Common myeloid progenitor, CD34-positive (primary cell): ENCODE measurements at regions not wholly inside any gene's neighbourhood (a gene's known extent, or its start where the extent isn't known, plus 50 kb on each side); places are given as distances from the start of the nearest gene placed in this dataset.

Experiments
- CTCF ChIA-PET: fragments of 350-600 bp; sonication (Branson Sonifier 250); formaldehyde crosslinking; loops from one replicate; lab custom pipeline; 2021; ENCODE audit warnings: antibody characterized with exemption; lab: Charles Lee
- POLR2A ChIA-PET: fragments of 350-600 bp; sonication (Branson Sonifier 250); formaldehyde crosslinking; loops from one replicate; lab custom pipeline; 2021; ENCODE audit warnings: antibody characterized with exemption; lab: Charles Lee
- DNase-seq, 3 donors: peaks; one replicate each; pipeline versions ENCODE4 v3.0.0 to v3.0.0-alpha.2; 2013
- H3K27ac ChIP-seq, 2 experiments: 1 replicate in 1 of 2; 2 replicates in 1 of 2; pipeline ENCODE4 v1.7.0; 2013; ENCODE audit warnings: inconsistent platforms in 2 of 2, low read length in 2 of 2, mild to moderate bottlenecking in 2 of 2, low read depth in 1 of 2, moderate library complexity in 1 of 2; ENCODE audit not compliant: severe bottlenecking in 2 of 2, insufficient read depth in 1 of 2, poor library complexity in 1 of 2
- H3K27me3 ChIP-seq, 5 experiments: replicated peaks in 2 of 5; 1 replicate in 3 of 5; 2 replicates in 2 of 5; pipeline versions ENCODE4 v1.6.1 to v1.7.0; 2013; ENCODE audit warnings: low read length in 4 of 5, mild to moderate bottlenecking in 2 of 5, moderate library complexity in 2 of 5, inconsistent platforms in 1 of 5; ENCODE audit not compliant: insufficient read depth in 5 of 5, control insufficient read depth in 4 of 5
- H3K36me3 ChIP-seq, 4 experiments: 1 replicate in 2 of 4; 2 replicates in 2 of 4; pipeline versions ENCODE4 v1.6.1 to v1.7.0; 2013; ENCODE audit warnings: low read length in 3 of 4, control low read depth in 1 of 4, mild to moderate bottlenecking in 1 of 4; ENCODE audit not compliant: control insufficient read depth in 4 of 4, insufficient read depth in 4 of 4
- H3K4me1 ChIP-seq, 4 experiments: 1 replicate in 3 of 4; 2 replicates in 1 of 4; pipeline versions ENCODE4 v1.6.1 to v1.7.1; 2013; ENCODE audit warnings: low read length in 3 of 4, mild to moderate bottlenecking in 3 of 4, control low read depth in 1 of 4, inconsistent platforms in 1 of 4, moderate library complexity in 1 of 4; ENCODE audit not compliant: control insufficient read depth in 4 of 4, insufficient read depth in 4 of 4; ENCODE audit errors: control extremely low read depth in 1 of 4
- H3K4me3 ChIP-seq, 7 experiments: 1 replicate in 4 of 7; 2 replicates in 3 of 7; pipeline versions ENCODE4 v1.5.1 to v1.7.0; 2013; ENCODE audit warnings: mild to moderate bottlenecking in 7 of 7, low read length in 6 of 7, moderate library complexity in 6 of 7, inconsistent platforms in 2 of 7, low read depth in 2 of 7, control low read depth in 1 of 7; ENCODE audit not compliant: insufficient read depth in 4 of 7, control insufficient read depth in 1 of 7; ENCODE audit errors: extremely low read depth in 1 of 7
- H3K9me3 ChIP-seq, 5 experiments: 1 replicate in 4 of 5; 2 replicates in 1 of 5; pipeline versions ENCODE4 v1.6.1 to v1.7.1; 2013; ENCODE audit warnings: low read length in 4 of 5, mild to moderate bottlenecking in 2 of 5, inconsistent platforms in 1 of 5, low read depth in 1 of 5, moderate library complexity in 1 of 5; ENCODE audit not compliant: control insufficient read depth in 4 of 5, insufficient read depth in 2 of 5; ENCODE audit errors: control extremely low read depth in 1 of 5
- WGBS: methylation state at CpG from one replicate; pipeline ENCODE4 v1.1.5; 2013; ENCODE audit not compliant: insufficient coverage; 5-methylcytosine and 5-hydroxymethylcytosine counted together

DNA sequence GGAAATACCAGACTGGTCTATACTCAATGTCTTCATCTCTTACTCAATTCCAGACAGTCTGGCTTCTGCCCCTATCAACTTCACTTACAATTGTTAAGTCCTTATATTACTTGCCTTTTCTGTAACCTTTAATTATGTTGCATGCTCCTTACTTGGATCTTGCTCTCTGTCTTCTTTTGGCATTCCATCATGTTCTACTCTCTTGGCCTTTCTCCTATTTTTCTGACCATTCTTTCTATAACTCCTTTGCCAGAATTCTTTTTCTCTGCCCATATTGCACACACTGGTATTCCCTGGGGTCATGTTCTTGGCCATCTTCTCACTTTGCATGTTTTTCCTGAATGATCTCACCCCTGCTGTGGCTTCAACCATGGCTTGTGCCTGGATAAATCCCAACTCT, 209.8 kb upstream of the ZNF462 start:
- Histone ChIP-seq H3K4me3 (no peak overlapping the region), H3K4me1 (peaks cover 0 to 8% (median 4%) of the 10 kb centered on the region in 4 experiments), H3K27me3 (peaks cover 0 to 2% (median 0%) of the 10 kb centered on the region in 5 experiments), H3K36me3 (no peaks in the 10 kb centered on the region), H3K27ac (no peak overlapping the region), H3K9me3 (peaks cover 0 to 1% (median 0%) of the 10 kb centered on the region in 5 experiments)
- DNase-seq = no peak
- POLR2A ChIA-PET = no interaction called here
- CTCF ChIA-PET = no interaction called here

DNA sequence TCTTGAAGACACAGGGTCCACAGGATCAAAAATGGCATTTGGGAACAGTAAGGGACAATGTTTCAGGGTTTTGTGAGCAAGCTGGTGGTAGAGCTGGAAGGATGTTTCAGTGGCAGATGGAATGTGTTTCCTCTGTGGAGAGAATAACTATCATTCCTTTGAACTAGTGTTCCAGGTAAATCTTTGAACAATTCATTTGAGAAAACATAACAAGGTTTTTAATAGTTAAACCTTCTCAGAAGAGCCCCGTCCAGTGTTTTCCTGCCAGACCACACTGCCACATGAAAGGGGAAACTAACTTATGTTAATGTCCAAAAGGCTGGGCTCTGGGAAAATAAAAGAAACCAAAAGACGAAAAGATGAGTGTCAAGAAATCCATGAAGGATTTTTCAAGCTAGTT, 207.0 kb upstream of the ZNF462 start:
- POLR2A ChIA-PET = no interaction called here
- DNase-seq = no peak
- no peak overlapping the region for H3K27ac ChIP-seq
- peaks cover 0 to 8% (median 5%) of the 10 kb centered on the region in 4 experiments for H3K4me1 ChIP-seq
- H3K27me3 ChIP-seq = peaks cover 0 to 2% (median 0%) of the 10 kb centered on the region in 5 experiments
- H3K9me3 ChIP-seq = no peaks in the 10 kb centered on the region
- no peak overlapping the region for H3K4me3 ChIP-seq
- no peaks in the 10 kb centered on the region for H3K36me3 ChIP-seq
- WGBS = 100% methylated on average over 1 of the region's 2 CpGs
- CTCF ChIA-PET = no interaction called here

DNA sequence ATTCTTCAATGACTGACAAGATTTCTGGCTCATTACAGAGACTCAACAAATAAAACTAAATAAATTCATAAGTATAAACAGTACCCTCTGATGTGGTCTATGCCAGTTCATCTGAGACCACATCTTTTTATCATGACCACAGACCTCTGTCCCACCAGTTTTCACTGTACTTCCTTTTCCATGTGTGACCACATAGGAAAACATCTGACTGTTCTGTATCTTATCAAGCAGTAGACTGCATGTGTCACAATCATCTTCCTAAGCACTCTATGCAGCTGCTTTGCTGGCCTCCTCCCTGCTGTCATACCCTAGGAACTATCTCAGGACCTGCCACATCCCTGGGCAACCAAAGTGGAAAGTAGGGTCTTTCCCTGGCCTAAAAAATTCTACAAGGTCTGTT, 205.0 kb upstream of the ZNF462 start:
- H3K36me3 ChIP-seq = no peaks in the 10 kb centered on the region
- peak; percentile 47 to 78 (median 74) for DNase-seq
- H3K27me3 ChIP-seq = peaks cover 0 to 2% (median 0%) of the 10 kb centered on the region in 5 experiments
- no peaks in the 10 kb centered on the region for H3K9me3 ChIP-seq
- POLR2A ChIA-PET = no interaction called here
- CTCF ChIA-PET = no interaction called here
- H3K4me3 ChIP-seq = no peak overlapping the region
- no peak overlapping the region for H3K27ac ChIP-seq
- peaks cover 0 to 8% (median 5%) of the 10 kb centered on the region in 4 experiments for H3K4me1 ChIP-seq

DNA sequence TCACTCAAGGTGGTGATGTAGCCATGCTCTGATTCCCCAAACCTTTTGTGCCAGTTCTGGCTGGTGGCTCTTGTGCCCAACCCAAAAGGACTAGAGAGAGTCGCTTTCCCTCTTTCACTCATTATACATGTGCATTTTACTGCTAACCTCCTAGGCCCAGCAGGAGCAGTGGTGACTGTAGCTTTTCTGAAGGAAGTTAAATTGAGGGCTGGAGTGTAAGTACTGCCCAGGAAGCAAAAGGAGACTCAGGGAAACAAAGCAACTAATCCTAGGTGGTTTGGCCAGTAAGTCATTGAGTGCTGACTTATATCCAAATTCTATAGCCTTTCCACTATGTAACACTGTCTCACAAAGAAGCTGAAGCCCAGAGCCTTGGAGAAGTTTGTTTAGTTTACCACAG, 194.4 kb upstream of the ZNF462 start:
- CTCF ChIA-PET = no interaction called here
- WGBS = no CpG with 5 or more reads among the region's 1 CpG

DNA sequence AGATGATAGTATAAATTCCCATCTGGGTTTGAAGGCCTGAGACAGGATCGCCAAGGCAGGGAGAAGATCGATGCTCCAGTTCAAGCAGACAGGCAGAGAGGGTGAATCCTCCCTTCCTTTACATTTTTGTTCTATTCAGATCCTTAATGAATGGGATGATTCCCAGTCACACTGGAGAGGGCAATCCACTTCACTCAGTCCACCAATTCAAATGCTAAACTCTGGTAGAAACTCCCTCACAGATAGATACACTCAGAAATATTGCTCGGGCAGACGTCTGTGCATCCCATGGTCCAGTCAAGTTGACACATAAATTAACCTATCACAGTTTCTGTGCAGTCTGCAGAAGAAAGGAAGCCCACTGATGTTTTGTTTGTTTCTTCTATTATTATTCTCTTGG, 193.1 kb upstream of the ZNF462 start:
- Histone ChIP-seq H3K4me1 (no peaks in the 10 kb centered on the region), H3K36me3 (no peaks in the 10 kb centered on the region), H3K4me3 (no peak overlapping the region), H3K27ac (no peak overlapping the region), H3K9me3 (no peaks in the 10 kb centered on the region), H3K27me3 (no peaks in the 10 kb centered on the region)
- DNase-seq = no peak
- ChIA-PET CTCF (no interaction called here), POLR2A (no interaction called here)
- 92% methylated on average over 2 of the region's 4 CpGs for WGBS

More for the DNA sequence above, 194.4 kb upstream of the ZNF462 start:
- H3K27ac ChIP-seq = no peak overlapping the region
- H3K27me3 ChIP-seq = no peaks in the 10 kb centered on the region
- POLR2A ChIA-PET = no interaction called here
- H3K9me3 ChIP-seq = no peaks in the 10 kb centered on the region
- no peak for DNase-seq
- H3K4me3 ChIP-seq = no peak overlapping the region
- H3K4me1 ChIP-seq = no peaks in the 10 kb centered on the region
- no peaks in the 10 kb centered on the region for H3K36me3 ChIP-seq

DNA sequence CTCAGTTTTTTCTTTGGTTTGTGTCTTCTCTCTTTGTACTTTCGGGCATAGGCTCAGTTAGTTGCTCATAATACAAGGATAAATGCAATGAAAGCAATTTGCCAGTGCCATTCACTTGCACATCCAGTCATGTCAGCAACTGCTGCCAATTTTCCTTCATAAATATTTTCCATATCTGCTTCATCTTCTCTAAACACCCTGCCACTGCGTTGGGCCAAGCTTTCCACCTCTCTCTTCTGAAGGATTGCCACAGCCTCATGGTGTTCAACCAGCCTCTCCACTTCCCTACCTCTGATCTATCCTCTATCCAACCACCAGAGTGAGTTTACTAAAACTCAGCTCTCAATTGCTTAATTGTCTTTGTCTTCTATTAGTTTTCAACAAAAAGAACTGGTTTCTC, 192.5 kb upstream of the ZNF462 start:
- CTCF ChIA-PET = no interaction called here
- no peak overlapping the region for H3K4me3 ChIP-seq
- no peaks in the 10 kb centered on the region for H3K36me3 ChIP-seq
- 95% methylated on average over 2 of the region's 2 CpGs for WGBS
- POLR2A ChIA-PET = no interaction called here
- DNase-seq = no peak
- no peaks in the 10 kb centered on the region for H3K27me3 ChIP-seq
- H3K27ac ChIP-seq = no peak overlapping the region
- no peaks in the 10 kb centered on the region for H3K9me3 ChIP-seq
- no peaks in the 10 kb centered on the region for H3K4me1 ChIP-seq

DNA sequence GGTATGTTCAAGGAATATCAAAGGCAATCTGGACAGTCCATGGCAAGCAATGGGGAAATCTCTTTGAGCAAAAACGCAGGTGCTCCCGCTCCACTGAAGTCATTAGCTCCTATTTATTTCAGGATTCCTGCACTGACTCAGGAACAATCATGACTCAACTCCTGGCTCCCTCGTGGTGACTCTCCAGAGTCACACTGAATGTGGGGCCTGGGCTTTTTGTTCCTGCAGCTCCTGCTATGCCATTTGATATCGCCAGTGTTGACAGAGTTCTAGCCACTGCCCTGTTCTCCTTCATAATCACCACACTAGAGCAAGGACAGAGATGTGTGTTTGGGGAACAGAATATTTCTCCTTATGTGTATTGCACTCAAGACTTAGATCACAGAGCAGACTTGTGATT, 187.2 kb upstream of the ZNF462 start:
- H3K27ac ChIP-seq = no peak overlapping the region
- ChIA-PET POLR2A (no interaction called here), CTCF (interaction anchor here (0.6 kb wide), 1 partner anchor 794 kb away, joined by 3 read pairs; no protein-coding TSS in a partner anchor)
- H3K9me3 ChIP-seq = no peaks in the 10 kb centered on the region
- H3K36me3 ChIP-seq = no peaks in the 10 kb centered on the region
- H3K27me3 ChIP-seq = no peaks in the 10 kb centered on the region
- 100% methylated on average over 3 of the region's 4 CpGs for WGBS
- no peaks in the 10 kb centered on the region for H3K4me1 ChIP-seq
- H3K4me3 ChIP-seq = no peak overlapping the region
- DNase-seq = no peak
